ENCODE measurements at regions not wholly inside any gene's neighbourhood (a gene's known extent, or its start where the extent isn't known, plus 50 kb on each side); places are given as distances from the start of the nearest gene placed in this dataset.

GRCh38 chr10:4006858-4007257 is 221.8 kb upstream of the KLF6 start:
- Mint-ChIP-seq H3K4me3 (no peak overlapping the region), H3K27ac (no peak overlapping the region), H3K27me3 (no peaks in the 10 kb centered on the region), H3K4me1 (peaks cover 0 to 9% (median 0%) of the 10 kb centered on the region in 4 donors), H3K9me3 (no peaks in the 10 kb centered on the region), H3K36me3 (peaks cover 0 to 5% (median 0%) of the 10 kb centered on the region in 3 donors)
- POLR2A ChIA-PET, result no interaction called here
- no peak for ATAC-seq
- DNase-seq, result no peak

- Mint-ChIP-seq H3K36me3 (peaks cover 0 to 5% (median 4%) of the 10 kb centered on the region in 3 donors), H3K4me1 (peaks cover 0 to 11% (median under 1%) of the 10 kb centered on the region in 4 donors), H3K9me3 (peaks cover 0 to 6% (median 2%) of the 10 kb centered on the region in 9 donors), H3K27ac (peak overlapping the region in 3 of 10 donors; percentile 9 to 76 (median 19)), H3K4me3 (no peak overlapping the region), H3K27me3 (no peaks in the 10 kb centered on the region)
- DNase-seq, result no peak
- POLR2A ChIA-PET, result no interaction called here
- ATAC-seq, result no peak
Observed at GRCh38 chr10:4006051-4006450, 221.0 kb upstream of the KLF6 start.

GRCh38 chr10:4004990-4005389 is 220.0 kb upstream of the KLF6 start:
- Mint-ChIP-seq H3K27ac (no peak overlapping the region), H3K27me3 (no peaks in the 10 kb centered on the region), H3K9me3 (peaks cover 4 to 16% (median 8%) of the 10 kb centered on the region in 9 donors), H3K4me1 (peaks cover 0 to 11% (median under 1%) of the 10 kb centered on the region in 4 donors), H3K4me3 (no peak overlapping the region), H3K36me3 (peaks cover 0 to 11% (median 5%) of the 10 kb centered on the region in 3 donors)
- DNase-seq (no peak), ATAC-seq (no peak)
- POLR2A ChIA-PET, result no interaction called here

GRCh38 chr10:4004144-4004543 is 219.1 kb upstream of the KLF6 start:
- peaks cover 4 to 20% (median 12%) of the 10 kb centered on the region in 9 donors for H3K9me3 Mint-ChIP-seq
- H3K27ac Mint-ChIP-seq, result peak overlapping the region in 2 of 10 donors; percentile 36 to 74
- POLR2A ChIA-PET, result no interaction called here
- ATAC-seq, result no peak
- peaks cover 0 to 13% (median 7%) of the 10 kb centered on the region in 3 donors for H3K36me3 Mint-ChIP-seq
- no peaks in the 10 kb centered on the region for H3K27me3 Mint-ChIP-seq
- H3K4me1 Mint-ChIP-seq, result peaks cover 0 to 11% (median under 1%) of the 10 kb centered on the region in 4 donors
- H3K4me3 Mint-ChIP-seq, result no peak overlapping the region
- no peak for DNase-seq

- ATAC-seq, result no peak
- H3K4me1 Mint-ChIP-seq, result peaks cover 0 to 11% (median under 1%) of the 10 kb centered on the region in 4 donors
- no peak for DNase-seq
- peaks cover 0 to 13% (median 4%) of the 10 kb centered on the region in 3 donors for H3K36me3 Mint-ChIP-seq
- H3K4me3 Mint-ChIP-seq, result no peak overlapping the region
- H3K27me3 Mint-ChIP-seq, result no peaks in the 10 kb centered on the region
- H3K27ac Mint-ChIP-seq, result no peak overlapping the region
- H3K9me3 Mint-ChIP-seq, result peaks cover 4 to 20% (median 12%) of the 10 kb centered on the region in 9 donors
- POLR2A ChIA-PET, result no interaction called here
Observed at GRCh38 chr10:4003348-4003973, 218.5 kb upstream of the KLF6 start.

- POLR2A ChIA-PET, result no interaction called here
- no peak overlapping the region for H3K4me3 Mint-ChIP-seq
- peaks cover 4 to 20% (median 12%) of the 10 kb centered on the region in 9 donors for H3K9me3 Mint-ChIP-seq
- H3K4me1 Mint-ChIP-seq, result peaks cover 0 to 11% (median under 1%) of the 10 kb centered on the region in 4 donors
- ATAC-seq (no peak), DNase-seq (no peak)
- H3K27me3 Mint-ChIP-seq, result no peaks in the 10 kb centered on the region
- H3K27ac Mint-ChIP-seq, result no peak overlapping the region
- H3K36me3 Mint-ChIP-seq, result peaks cover 0 to 13% (median 4%) of the 10 kb centered on the region in 3 donors
Observed at GRCh38 chr10:4001811-4002210, 216.8 kb upstream of the KLF6 start.

- POLR2A ChIA-PET, result no interaction called here
- Mint-ChIP-seq H3K4me1 (peaks cover 0 to 3% (median 2%) of the 10 kb centered on the region in 4 donors), H3K27ac (no peak overlapping the region), H3K9me3 (peaks cover 4 to 20% (median 12%) of the 10 kb centered on the region in 9 donors), H3K36me3 (peaks cover 0 to 13% (median 4%) of the 10 kb centered on the region in 3 donors), H3K4me3 (no peak overlapping the region), H3K27me3 (no peaks in the 10 kb centered on the region)
- DNase-seq (no peak), ATAC-seq (no peak)
Observed at GRCh38 chr10:3999642-4000041, 214.6 kb upstream of the KLF6 start.

GRCh38 chr10:3996697-3997096 is 211.7 kb upstream of the KLF6 start:
- Mint-ChIP-seq H3K4me1 (peaks cover 0 to 2% (median under 1%) of the 10 kb centered on the region in 4 donors), H3K9me3 (peaks cover 4 to 20% (median 12%) of the 10 kb centered on the region in 9 donors), H3K27ac (no peak overlapping the region), H3K27me3 (no peaks in the 10 kb centered on the region), H3K36me3 (peaks cover 0 to 13% (median 2%) of the 10 kb centered on the region in 3 donors), H3K4me3 (no peak overlapping the region)
- ATAC-seq, result no peak
- POLR2A ChIA-PET, result no interaction called here
- no peak for DNase-seq

- Mint-ChIP-seq H3K27me3 (no peaks in the 10 kb centered on the region), H3K27ac (peak overlapping the region in 2 of 10 donors; percentile 9 to 15), H3K4me1 (peaks cover 0 to 2% (median 0%) of the 10 kb centered on the region in 4 donors), H3K36me3 (peaks cover 0 to 7% (median 2%) of the 10 kb centered on the region in 3 donors), H3K9me3 (peaks cover 0 to 13% (median 8%) of the 10 kb centered on the region in 9 donors), H3K4me3 (no peak overlapping the region)
- POLR2A ChIA-PET, result no interaction called here
- ATAC-seq, result no peak
- DNase-seq, result no peak
Observed at GRCh38 chr10:3995302-3996210, 210.5 kb upstream of the KLF6 start.

- POLR2A ChIA-PET, result interaction anchor here (0.6 kb wide), 1 partner anchor 11 kb away, joined by 4 read pairs; no protein-coding TSS in a partner anchor
- ATAC-seq, result no peak
- no peaks in the 10 kb centered on the region for H3K9me3 Mint-ChIP-seq
- no peak for DNase-seq
- H3K4me3 Mint-ChIP-seq, result no peak overlapping the region
- peaks cover 0 to 2% (median 0%) of the 10 kb centered on the region in 4 donors for H3K4me1 Mint-ChIP-seq
- H3K27ac Mint-ChIP-seq, result no peak overlapping the region
- H3K36me3 Mint-ChIP-seq, result no peaks in the 10 kb centered on the region
- H3K27me3 Mint-ChIP-seq, result no peaks in the 10 kb centered on the region
Observed at GRCh38 chr10:3992382-3993178, 207.6 kb upstream of the KLF6 start.

GRCh38 chr10:3990307-3990706 is 205.3 kb upstream of the KLF6 start:
- POLR2A ChIA-PET, result no interaction called here
- no peak overlapping the region for H3K27ac Mint-ChIP-seq
- no peaks in the 10 kb centered on the region for H3K4me1 Mint-ChIP-seq

GRCh38 chr10:3987143-3987974 is 202.3 kb upstream of the KLF6 start:
- H3K27me3 Mint-ChIP-seq, result no peaks in the 10 kb centered on the region
- no peak for DNase-seq
- H3K4me1 Mint-ChIP-seq, result peaks cover 0 to 5% (median 3%) of the 10 kb centered on the region in 4 donors
- no peak overlapping the region for H3K4me3 Mint-ChIP-seq
- POLR2A ChIA-PET, result no interaction called here
- peak overlapping the region in 1 of 10 donors; percentile 21 for H3K27ac Mint-ChIP-seq
- no peak for ATAC-seq
- H3K9me3 Mint-ChIP-seq, result peaks cover 0 to 7% (median 3%) of the 10 kb centered on the region in 9 donors
- peaks cover 0 to 9% (median 3%) of the 10 kb centered on the region in 3 donors for H3K36me3 Mint-ChIP-seq

More at GRCh38 chr10:3990307-3990706, 205.3 kb upstream of the KLF6 start:
- Mint-ChIP-seq H3K27me3 (no peaks in the 10 kb centered on the region), H3K9me3 (no peaks in the 10 kb centered on the region), H3K36me3 (no peaks in the 10 kb centered on the region), H3K4me3 (no peak overlapping the region)
- ATAC-seq (no peak), DNase-seq (no peak)

Measured in naive thymus-derived CD8-positive, alpha-beta T cell (primary cell).